Colonic mucosa (tissue), 4 donors: ENCODE measurements at regions not wholly inside any gene's neighbourhood (a gene's known extent, or its start where the extent isn't known, plus 50 kb on each side); places are given as distances from the start of the nearest gene placed in this dataset.

Experiments
- DNase-seq: peaks from one replicate; pipeline ENCODE4 v3.0.0-alpha.2; 2020
- H3K27ac ChIP-seq: fragments of 200-600 bp; one replicate; pipeline ENCODE4 v1.8.0; 2021
- H3K27me3 ChIP-seq: fragments of 200-600 bp; one replicate; pipeline ENCODE4 v1.8.0; 2021
- H3K36me3 ChIP-seq: fragments of 200-600 bp; one replicate; pipeline ENCODE4 v1.8.0; 2021
- H3K4me1 ChIP-seq: fragments of 200-600 bp; one replicate; pipeline ENCODE4 v1.8.0; 2021; ENCODE audit warnings: mild to moderate bottlenecking
- H3K4me3 ChIP-seq: fragments of 200-600 bp; one replicate; pipeline ENCODE4 v1.8.0; 2021
- H3K9ac ChIP-seq, 2 donors: one replicate each; pipeline ENCODE4 v1.7.0; 2013; ENCODE audit warnings: control low read depth in 2 of 2, low read depth in 2 of 2, low read length in 2 of 2
- H3K9me3 ChIP-seq: fragments of 200-600 bp; one replicate; pipeline ENCODE4 v1.8.0; 2021
- CTCF ChIP-seq: fragments of 200-600 bp; IDR thresholded peaks from one replicate; pipeline ENCODE4 v1.8.0; 2022; ENCODE audit warnings: antibody characterized with exemption, mild to moderate bottlenecking
- intact Hi-C: fragments of 100-400 bp; cut with DNase I; formaldehyde crosslinking; loops from one replicate; pipeline ENCODE4 v1.14.1; 2022
- donor health status: healthy.
- donor health status: DM: no; HTN: no; CAD: no.
- donor health status: DM: no; HTN: no; CAD: no.

DNA sequence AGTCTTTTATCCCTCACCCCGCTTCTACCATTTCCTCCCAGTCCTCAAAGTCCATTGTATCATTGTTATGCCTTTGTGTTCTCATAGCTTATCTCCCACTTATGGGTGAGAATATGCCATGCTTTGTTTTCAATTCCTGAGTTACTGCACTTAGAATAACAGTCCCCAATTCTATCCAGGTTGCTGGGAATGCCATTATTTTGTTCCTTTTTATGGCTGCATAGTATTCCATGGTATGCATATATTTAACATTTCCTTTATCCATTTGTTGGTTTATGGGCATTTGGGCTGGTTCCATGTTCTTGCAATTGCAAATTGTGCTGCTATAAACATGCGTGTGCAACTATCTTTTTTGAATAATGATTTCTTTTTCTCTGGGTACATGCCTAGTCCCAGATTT, 114.9 kb downstream of the VPREB1 start:
- no peak for DNase-seq
- Histone ChIP-seq H3K4me3 (no peak overlapping the region), H3K27me3 (no peaks in the 10 kb centered on the region), H3K9ac (no peak overlapping the region), H3K36me3 (no peaks in the 10 kb centered on the region), H3K4me1 (no peaks in the 10 kb centered on the region), H3K9me3 (no peaks in the 10 kb centered on the region), H3K27ac (no peak overlapping the region)
- intact Hi-C loops, result no loop called here
- no peak for TF ChIP-seq CTCF

- Histone ChIP-seq H3K27ac (no peak overlapping the region), H3K4me1 (no peaks in the 10 kb centered on the region), H3K4me3 (no peak overlapping the region), H3K9me3 (no peaks in the 10 kb centered on the region), H3K9ac (no peak overlapping the region), H3K27me3 (no peaks in the 10 kb centered on the region), H3K36me3 (no peaks in the 10 kb centered on the region)
- DNase-seq, result no peak
- TF ChIP-seq CTCF, result no peak
- intact Hi-C loops, result no loop called here
These were observed 115.4 kb downstream of the VPREB1 start for GRCh38 chr22:22360014-22360413.

GRCh38 chr22:22362311-22362710, 117.7 kb downstream of the VPREB1 start:
- TF ChIP-seq CTCF, result no peak

GRCh38 chr22:22362936-22363335, 118.3 kb downstream of the VPREB1 start:
- Histone ChIP-seq H3K4me3 (no peak overlapping the region), H3K9ac (no peak overlapping the region), H3K36me3 (no peaks in the 10 kb centered on the region), H3K27me3 (no peaks in the 10 kb centered on the region), H3K27ac (no peak overlapping the region), H3K4me1 (no peaks in the 10 kb centered on the region), H3K9me3 (no peaks in the 10 kb centered on the region)
- DNase-seq, result no peak
- intact Hi-C loops, result no loop called here
- TF ChIP-seq CTCF, result no peak

More at GRCh38 chr22:22362311-22362710, 117.7 kb downstream of the VPREB1 start:
- no peaks in the 10 kb centered on the region for H3K36me3 ChIP-seq
- no peaks in the 10 kb centered on the region for H3K4me1 ChIP-seq
- H3K27me3 ChIP-seq, result no peaks in the 10 kb centered on the region
- no peak overlapping the region for H3K4me3 ChIP-seq
- H3K9me3 ChIP-seq, result no peaks in the 10 kb centered on the region
- intact Hi-C loops, result no loop called here
- no peak for DNase-seq
- H3K27ac ChIP-seq, result no peak overlapping the region
- no peak overlapping the region for H3K9ac ChIP-seq

DNA sequence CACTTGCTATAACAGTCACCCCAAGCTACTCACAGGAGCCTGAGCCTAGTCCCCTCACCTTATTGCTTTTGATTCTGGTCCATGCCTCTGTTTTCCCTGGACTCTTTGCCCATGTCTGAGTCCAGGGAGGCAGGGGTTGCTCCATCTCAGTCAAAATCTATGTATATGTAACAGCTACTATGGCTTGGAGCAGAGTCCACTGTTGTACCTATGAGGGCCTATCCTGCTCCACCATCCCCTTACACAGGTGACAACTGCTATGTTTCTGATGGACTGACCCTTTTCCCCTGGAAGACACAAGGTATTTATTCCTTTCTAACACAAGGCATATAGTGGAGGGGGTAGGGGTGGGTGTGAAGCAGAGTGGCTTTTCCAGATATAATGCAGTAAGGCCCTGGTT, 119.6 kb downstream of the VPREB1 start:
- intact Hi-C loops, result no loop called here
- Histone ChIP-seq H3K27me3 (no peaks in the 10 kb centered on the region), H3K4me3 (no peak overlapping the region), H3K36me3 (no peaks in the 10 kb centered on the region), H3K9ac (no peak overlapping the region), H3K4me1 (no peaks in the 10 kb centered on the region), H3K9me3 (no peaks in the 10 kb centered on the region), H3K27ac (no peak overlapping the region)
- no peak for DNase-seq
- TF ChIP-seq CTCF, result no peak

DNA sequence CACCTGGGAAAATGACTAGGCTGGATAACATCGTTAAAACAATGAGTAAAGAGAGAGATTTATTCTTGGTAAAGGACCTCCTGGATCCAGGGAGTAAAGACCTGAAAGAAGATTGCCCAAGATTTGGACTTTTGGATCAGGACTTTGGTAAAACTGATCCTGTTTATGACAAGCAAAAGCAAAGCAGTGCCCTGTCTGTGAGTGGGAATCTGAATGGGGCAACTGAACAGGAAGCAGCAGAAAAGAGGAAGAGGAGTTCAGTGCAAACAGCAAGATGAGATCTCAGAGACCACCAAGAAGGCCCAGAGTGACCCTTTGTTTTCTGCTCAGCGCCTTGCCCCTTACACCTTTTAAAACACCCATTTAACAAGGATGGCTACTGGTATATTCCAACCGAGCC, 122.0 kb downstream of the VPREB1 start:
- no peak for DNase-seq
- H3K27me3 ChIP-seq, result no peaks in the 10 kb centered on the region
- H3K9ac ChIP-seq, result no peak overlapping the region
- H3K4me1 ChIP-seq, result no peaks in the 10 kb centered on the region
- no peak for TF ChIP-seq CTCF
- no peaks in the 10 kb centered on the region for H3K36me3 ChIP-seq
- intact Hi-C loops, result no loop called here
- no peaks in the 10 kb centered on the region for H3K9me3 ChIP-seq
- no peak overlapping the region for H3K27ac ChIP-seq
- H3K4me3 ChIP-seq, result no peak overlapping the region
